Vagina (tissue), 2 donors: ENCODE measurements at regions not wholly inside any gene's neighbourhood (a gene's known extent, or its start where the extent isn't known, plus 50 kb on each side); places are given as distances from the start of the nearest gene placed in this dataset.

Experiments
- DNase-seq, 2 donors: peaks; one replicate each; pipeline ENCODE4 v3.0.0-alpha.2; 2017; ENCODE audit errors: extremely low spot score in 2 of 2
- H3K27ac ChIP-seq: fragments of 200-600 bp; sonication (generic); one replicate; pipeline ENCODE4 v1.5.1; 2019
- H3K27me3 ChIP-seq: fragments of 200-600 bp; sonication (generic); one replicate; pipeline ENCODE4 v1.5.1; 2019
- H3K36me3 ChIP-seq, 2 donors: fragments of 200-600 bp; sonication (generic); one replicate each; pipeline ENCODE4 v1.5.1; 2017 to 2019
- H3K4me1 ChIP-seq: fragments of 200-600 bp; sonication (generic); one replicate; pipeline ENCODE4 v1.5.1; 2019
- H3K4me3 ChIP-seq, 2 donors: fragments of 200-600 bp; sonication (generic); 1 replicate in 1 of 2; 2 replicates in 1 of 2; pipeline ENCODE4 v1.5.1; 2016 to 2019
- H3K9me3 ChIP-seq: fragments of 200-600 bp; sonication (generic); one replicate; pipeline ENCODE4 v1.5.1; 2019
- POLR2A ChIP-seq, 2 donors: fragments of 450-650 bp; IDR thresholded peaks; one replicate each; pipeline ENCODE4 v1.6.1; 2017; ENCODE audit warnings: antibody characterized with exemption in 2 of 2, mild to moderate bottlenecking in 2 of 2, moderate library complexity in 2 of 2
- POLR2AphosphoS5 ChIP-seq, 2 donors: sonication (generic); formaldehyde crosslinking; IDR thresholded peaks; one replicate each; pipeline ENCODE4 v1.9.0; 2017; ENCODE audit warnings: antibody characterized with exemption in 2 of 2, mild to moderate bottlenecking in 2 of 2, low read depth in 1 of 2; ENCODE audit not compliant: insufficient read depth in 1 of 2
- intact Hi-C: fragments of 100-400 bp; cut with DNase I; formaldehyde crosslinking; loops from one replicate; pipeline ENCODE4 v1.15.1; 2023
- TF ChIP-seq, protein P1 (sequence below), 3 experiments: fragments of 450-650 bp in 2 of 3; fragments of 200-600 bp in 1 of 3; sonication (generic) in 1 of 3; IDR thresholded peaks; one replicate each; pipeline ENCODE4 v1.5.1; 2017 to 2019; ENCODE audit warnings: antibody characterized with exemption in 3 of 3, mild to moderate bottlenecking in 2 of 3, moderate library complexity in 2 of 3

GRCh38 chrX:43139645-43140044, 361.7 kb upstream of the PPP1R2C start:
- Histone ChIP-seq H3K36me3 (no peaks in the 10 kb centered on the region), H3K27me3 (no peaks in the 10 kb centered on the region), H3K4me1 (no peaks in the 10 kb centered on the region), H3K27ac (no peak overlapping the region), H3K9me3 (no peaks in the 10 kb centered on the region), H3K4me3 (no peak overlapping the region)
- DNase-seq = no peak
- intact Hi-C loops = no loop called here
- no peak for TF ChIP-seq POLR2AphosphoS5 (IDR thresholded peaks at IDR 0.05; ENCODE audit: insufficient read depth in 1 of 2, low read depth in 1 of 2)
- TF ChIP-seq POLR2A (IDR thresholded peaks at IDR 0.05) = no peak
- TF ChIP-seq, protein P1, sequence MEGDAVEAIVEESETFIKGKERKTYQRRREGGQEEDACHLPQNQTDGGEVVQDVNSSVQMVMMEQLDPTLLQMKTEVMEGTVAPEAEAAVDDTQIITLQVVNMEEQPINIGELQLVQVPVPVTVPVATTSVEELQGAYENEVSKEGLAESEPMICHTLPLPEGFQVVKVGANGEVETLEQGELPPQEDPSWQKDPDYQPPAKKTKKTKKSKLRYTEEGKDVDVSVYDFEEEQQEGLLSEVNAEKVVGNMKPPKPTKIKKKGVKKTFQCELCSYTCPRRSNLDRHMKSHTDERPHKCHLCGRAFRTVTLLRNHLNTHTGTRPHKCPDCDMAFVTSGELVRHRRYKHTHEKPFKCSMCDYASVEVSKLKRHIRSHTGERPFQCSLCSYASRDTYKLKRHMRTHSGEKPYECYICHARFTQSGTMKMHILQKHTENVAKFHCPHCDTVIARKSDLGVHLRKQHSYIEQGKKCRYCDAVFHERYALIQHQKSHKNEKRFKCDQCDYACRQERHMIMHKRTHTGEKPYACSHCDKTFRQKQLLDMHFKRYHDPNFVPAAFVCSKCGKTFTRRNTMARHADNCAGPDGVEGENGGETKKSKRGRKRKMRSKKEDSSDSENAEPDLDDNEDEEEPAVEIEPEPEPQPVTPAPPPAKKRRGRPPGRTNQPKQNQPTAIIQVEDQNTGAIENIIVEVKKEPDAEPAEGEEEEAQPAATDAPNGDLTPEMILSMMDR (IDR thresholded peaks at IDR 0.05) = no peak

DNA sequence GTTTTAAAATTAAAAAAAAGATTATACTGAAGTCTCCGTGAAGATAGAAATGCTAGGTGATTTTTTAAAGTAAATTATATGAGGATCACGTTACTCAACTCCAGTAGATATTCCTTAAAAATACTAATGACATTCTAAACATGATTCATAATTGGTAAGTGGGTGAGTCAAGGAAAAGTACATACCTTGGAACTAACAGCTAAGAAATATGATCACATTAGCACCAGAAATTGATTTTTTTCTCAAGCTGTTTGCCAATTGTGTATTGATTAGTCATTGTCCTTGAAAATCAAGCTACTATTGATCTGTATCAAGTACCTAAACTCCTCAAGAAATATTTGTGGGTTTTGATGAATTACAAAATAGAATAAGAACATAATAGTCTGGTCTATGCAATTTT, 362.6 kb upstream of the PPP1R2C start:
- H3K36me3 ChIP-seq = no peaks in the 10 kb centered on the region
- H3K27ac ChIP-seq = no peak overlapping the region
- H3K9me3 ChIP-seq = no peaks in the 10 kb centered on the region
- H3K4me1 ChIP-seq = no peaks in the 10 kb centered on the region
- H3K4me3 ChIP-seq = no peak overlapping the region
- TF ChIP-seq, protein P1 (IDR thresholded peaks at IDR 0.05) = no peak
- no peak for TF ChIP-seq POLR2AphosphoS5 (IDR thresholded peaks at IDR 0.05; ENCODE audit: insufficient read depth in 1 of 2, low read depth in 1 of 2)
- TF ChIP-seq POLR2A (IDR thresholded peaks at IDR 0.05) = no peak
- intact Hi-C loops = no loop called here
- no peak for DNase-seq
- H3K27me3 ChIP-seq = no peaks in the 10 kb centered on the region

DNA sequence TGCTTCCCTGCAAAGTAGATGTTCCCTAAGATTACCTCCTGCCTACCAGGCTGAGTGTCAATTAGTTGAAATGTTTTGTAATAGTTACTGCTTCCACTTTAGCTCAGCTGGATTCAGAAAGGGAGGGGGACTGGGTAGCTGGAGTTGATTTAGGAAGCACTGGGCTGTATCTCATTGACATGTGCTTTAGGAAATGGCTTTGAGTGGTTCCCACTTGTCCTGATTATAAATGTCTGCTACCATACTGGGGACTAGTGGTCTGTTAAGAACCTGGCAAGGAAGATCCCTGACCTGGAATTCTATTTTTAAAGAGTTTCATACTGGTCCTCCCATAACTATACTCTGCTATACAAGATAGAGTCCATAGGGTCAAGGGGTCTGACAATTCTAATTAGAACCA, 363.9 kb upstream of the PPP1R2C start:
- intact Hi-C loops = no loop called here

GRCh38 chrX:43148305-43148704, 370.3 kb upstream of the PPP1R2C start:
- no peaks in the 10 kb centered on the region for H3K9me3 ChIP-seq
- TF ChIP-seq POLR2AphosphoS5 (IDR thresholded peaks at IDR 0.05; ENCODE audit: insufficient read depth in 1 of 2, low read depth in 1 of 2) (no peak), POLR2A (IDR thresholded peaks at IDR 0.05) (no peak)
- H3K27ac ChIP-seq = no peak overlapping the region
- no peak overlapping the region for H3K4me3 ChIP-seq
- intact Hi-C loops = no loop called here
- H3K27me3 ChIP-seq = peaks cover 4% of the 10 kb centered on the region
- no peak for DNase-seq
- no peaks in the 10 kb centered on the region for H3K4me1 ChIP-seq
- H3K36me3 ChIP-seq = no peaks in the 10 kb centered on the region

More for the DNA sequence above, 363.9 kb upstream of the PPP1R2C start:
- TF ChIP-seq POLR2A (IDR thresholded peaks at IDR 0.05) (no peak), POLR2AphosphoS5 (IDR thresholded peaks at IDR 0.05; ENCODE audit: insufficient read depth in 1 of 2, low read depth in 1 of 2) (no peak)
- TF ChIP-seq, protein P1 (IDR thresholded peaks at IDR 0.05) = no peak
- Histone ChIP-seq H3K4me1 (no peaks in the 10 kb centered on the region), H3K9me3 (no peaks in the 10 kb centered on the region), H3K4me3 (no peak overlapping the region), H3K36me3 (no peaks in the 10 kb centered on the region), H3K27ac (no peak overlapping the region), H3K27me3 (no peaks in the 10 kb centered on the region)
- DNase-seq = no peak

DNA sequence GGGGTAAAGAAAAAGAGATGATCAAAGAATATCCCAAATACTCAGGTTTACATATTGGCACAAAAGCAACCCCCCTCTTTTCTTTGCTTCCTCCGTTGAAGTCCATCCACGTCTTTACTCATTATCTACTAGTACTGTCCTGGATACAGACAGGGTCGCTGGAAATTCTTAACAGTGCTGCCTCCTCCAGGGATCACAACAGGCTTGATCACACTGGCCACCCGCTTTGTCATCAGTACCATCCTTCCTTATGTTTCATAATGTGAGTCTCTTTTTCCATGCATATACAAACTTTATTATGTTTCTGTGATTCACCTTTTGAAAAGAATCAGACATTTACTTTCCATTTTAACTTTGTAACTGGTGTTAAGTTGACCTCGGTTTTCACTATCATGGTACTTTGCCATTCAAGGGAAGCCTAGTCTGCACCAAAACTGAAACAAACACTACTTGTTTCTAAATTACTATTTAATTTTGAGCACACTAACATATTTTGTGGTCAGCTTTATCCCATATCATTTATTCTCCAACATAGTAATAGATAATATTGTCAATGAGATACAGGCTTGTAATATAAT, 387.5 kb upstream of the PPP1R2C start:
- no peak for TF ChIP-seq POLR2AphosphoS5 (IDR thresholded peaks at IDR 0.05; ENCODE audit: insufficient read depth in 1 of 2, low read depth in 1 of 2)
- no peak for TF ChIP-seq POLR2A (IDR thresholded peaks at IDR 0.05)
- TF ChIP-seq, protein P1 (IDR thresholded peaks at IDR 0.05) = no peak
- Histone ChIP-seq H3K4me1 (no peaks in the 10 kb centered on the region), H3K27ac (no peak overlapping the region), H3K27me3 (no peaks in the 10 kb centered on the region), H3K9me3 (no peaks in the 10 kb centered on the region), H3K36me3 (no peaks in the 10 kb centered on the region), H3K4me3 (no peak overlapping the region)
- no peak for DNase-seq
- intact Hi-C loops = no loop called here
